Transverse colon (tissue), 4 donors: ENCODE measurements at regions not wholly inside any gene's neighbourhood (a gene's known extent, or its start where the extent isn't known, plus 50 kb on each side); places are given as distances from the start of the nearest gene placed in this dataset.

Experiments
- DNase-seq: peaks from one replicate; pipeline ENCODE4 v3.0.0-alpha.2; 2019
- H3K27ac ChIP-seq, 4 donors: fragments of 200-600 bp; sonication (generic); 2 replicates each; pipeline ENCODE4 v1.5.1; 2016 to 2018; ENCODE audit warnings: inconsistent platforms in 4 of 4
- H3K27me3 ChIP-seq: fragments of 200-600 bp; sonication (generic); 2 replicates; pipeline ENCODE4 v1.5.1; 2017; ENCODE audit warnings: inconsistent platforms
- H3K36me3 ChIP-seq, 4 donors: fragments of 200-600 bp; sonication (generic); 2 replicates each; pipeline ENCODE4 v1.5.1; 2017 to 2019; ENCODE audit warnings: inconsistent platforms in 4 of 4
- H3K4me1 ChIP-seq, 4 donors: fragments of 200-600 bp; sonication (generic); 2 replicates each; pipeline ENCODE4 v1.5.1; 2017 to 2020; ENCODE audit warnings: inconsistent platforms in 4 of 4
- H3K4me3 ChIP-seq, 4 donors: fragments of 200-600 bp; sonication (generic); 1 replicate in 1 of 4; 2 replicates in 3 of 4; pipeline versions ENCODE4 v1.5.1 to v1.6.1; 2017 to 2019; ENCODE audit warnings: inconsistent platforms in 4 of 4
- H3K9me3 ChIP-seq, 2 donors: fragments of 200-600 bp; sonication (generic); 2 replicates each; pipeline ENCODE4 v1.5.1; 2017 to 2019; ENCODE audit warnings: inconsistent platforms in 2 of 2
- CTCF ChIP-seq, 5 experiments: fragments of 200-600 bp in 3 of 5; fragments of 450-650 bp in 2 of 5; sonication (generic) in 3 of 5; IDR thresholded peaks; 1 replicate in 2 of 5; 2 replicates in 3 of 5; pipeline ENCODE4 v1.5.1; 2016 to 2017; ENCODE audit warnings: antibody characterized with exemption in 5 of 5, inconsistent platforms in 3 of 5, mild to moderate bottlenecking in 2 of 5, moderate library complexity in 1 of 5
- EP300 ChIP-seq: sonication (generic); formaldehyde crosslinking; IDR thresholded peaks from one replicate; pipeline ENCODE4 v1.6.1; 2017; ENCODE audit warnings: antibody characterized with exemption, low read depth
- POLR2A ChIP-seq: fragments of 450-650 bp; IDR thresholded peaks from one replicate; pipeline ENCODE4 v1.6.1; 2016; ENCODE audit warnings: antibody characterized with exemption, mild to moderate bottlenecking, moderate library complexity
- POLR2AphosphoS5 ChIP-seq, 3 donors: sonication (generic); formaldehyde crosslinking; IDR thresholded peaks; one replicate each; pipeline ENCODE4 v1.6.1; 2016; ENCODE audit warnings: antibody characterized with exemption in 3 of 3
- WGBS, 2 donors: methylation state at CpG; one replicate each; pipeline ENCODE4 v1.1.5; 2018; ENCODE audit warnings: low coverage in 1 of 2; 5-methylcytosine and 5-hydroxymethylcytosine counted together
- in situ Hi-C, 4 donors: fragments of 200-750 bp; cut with MboI; loops; one replicate each; pipeline versions ENCODE4 v1.15.0 to v1.15.1; 2017; ENCODE audit warnings: low sequenced_read_pairs in 3 of 4, low pct_ligation_motif_present in 1 of 4, low pct_unique_long_range_greater_than_20kb in 1 of 4
- intact Hi-C: fragments of 100-400 bp; cut with DNase I; formaldehyde crosslinking; loops from one replicate; pipeline ENCODE4 v1.15.1; 2023; ENCODE audit warnings: low total_unique reads

GRCh38 chr2:120445449-120446143 lies 99.7 kb downstream of the INHBB start:
- H3K27me3 ChIP-seq: peaks cover 32% of the 10 kb centered on the region
- in situ Hi-C loops (no loop called here), intact Hi-C loops (no loop called here)
- peaks cover 0 to 15% (median 14%) of the 10 kb centered on the region in 4 donors for H3K4me1 ChIP-seq
- H3K27ac ChIP-seq: no peak overlapping the region
- 79 to 90% methylated on average over 2 to 7 of the region's 7 CpGs for WGBS, 2 donors
- TF ChIP-seq CTCF (IDR thresholded peaks at IDR 0.05): no peak
- no peak for TF ChIP-seq POLR2AphosphoS5 (IDR thresholded peaks at IDR 0.05)
- TF ChIP-seq POLR2A: no peak
- TF ChIP-seq EP300: no peak
- DNase-seq: no peak
- no peaks in the 10 kb centered on the region for H3K9me3 ChIP-seq
- no peak overlapping the region for H3K4me3 ChIP-seq
- H3K36me3 ChIP-seq: no peaks in the 10 kb centered on the region

- Histone ChIP-seq H3K27me3 (peaks cover 24% of the 10 kb centered on the region), H3K9me3 (no peaks in the 10 kb centered on the region), H3K4me3 (no peak overlapping the region), H3K27ac (no peak overlapping the region), H3K36me3 (no peaks in the 10 kb centered on the region), H3K4me1 (peaks cover 0 to 15% (median 14%) of the 10 kb centered on the region in 4 donors)
- TF ChIP-seq POLR2AphosphoS5 (IDR thresholded peaks at IDR 0.05) (no peak), POLR2A (no peak), EP300 (no peak), CTCF (IDR thresholded peaks at IDR 0.05) (no peak)
- WGBS, 2 donors: 83 to 98% methylated on average over 4 to 11 of the region's 14 CpGs
- DNase-seq: no peak
- in situ Hi-C loops (no loop called here), intact Hi-C loops (no loop called here)
Observed at GRCh38 chr2:120446236-120447126, 100.5 kb downstream of the INHBB start.

- peaks cover 16% of the 10 kb centered on the region for H3K27me3 ChIP-seq
- 90% methylated on average over 8 of the region's 8 CpGs; no CpG with 5 or more reads in 1 of the 2 donors for WGBS, 2 donors
- intact Hi-C loops: no loop called here
- peaks cover 0 to 10% (median 7%) of the 10 kb centered on the region in 4 donors for H3K4me1 ChIP-seq
- no peaks in the 10 kb centered on the region for H3K9me3 ChIP-seq
- no peak overlapping the region for H3K4me3 ChIP-seq
- no peak for DNase-seq
- TF ChIP-seq POLR2AphosphoS5 (IDR thresholded peaks at IDR 0.05): no peak
- H3K36me3 ChIP-seq: no peaks in the 10 kb centered on the region
- no peak overlapping the region for H3K27ac ChIP-seq
- in situ Hi-C loops: no loop called here
Observed at GRCh38 chr2:120447127-120447785, 101.3 kb downstream of the INHBB start.

GRCh38 chr2:120448436-120448835 lies 102.5 kb downstream of the INHBB start:
- H3K27ac ChIP-seq: no peak overlapping the region
- intact Hi-C loops (no loop called here), in situ Hi-C loops (no loop called here)
- H3K4me1 ChIP-seq: no peaks in the 10 kb centered on the region
- TF ChIP-seq POLR2A: no peak
- no peak for TF ChIP-seq POLR2AphosphoS5 (IDR thresholded peaks at IDR 0.05)
- no peak for TF ChIP-seq CTCF (IDR thresholded peaks at IDR 0.05)
- no peak overlapping the region for H3K4me3 ChIP-seq
- no peak for DNase-seq
- peaks cover 4% of the 10 kb centered on the region for H3K27me3 ChIP-seq
- H3K9me3 ChIP-seq: no peaks in the 10 kb centered on the region
- 77 to 79% methylated on average over 6 of the region's 6 CpGs for whole genome bisulfite sequencing, 2 donors
- H3K36me3 ChIP-seq: no peaks in the 10 kb centered on the region
